Keratinocyte (primary cell): ENCODE measurements at regions not wholly inside any gene's neighbourhood (a gene's known extent, or its start where the extent isn't known, plus 50 kb on each side); places are given as distances from the start of the nearest gene placed in this dataset.

Experiments used
- DNase-seq: peaks from one replicate; pipeline ENCODE4 v3.0.0-alpha.2; 2011; ENCODE audit warnings: low read depth, missing footprints, low spot score
- FAIRE-seq: peaks from 2 replicates; lab custom pipeline; 2011; peaks lifted over from hg19 to GRCh38; lab: Jason Lieb, UNC
- H2AFZ ChIP-seq: 2 replicates; pipeline ENCODE4 v1.6.0; 2012; ENCODE audit warnings: low read length, control low read depth, inconsistent platforms; ENCODE audit not compliant: control insufficient read depth
- H3K27ac ChIP-seq: 2 replicates; pipeline ENCODE4 v1.5.1; 2011; ENCODE audit warnings: low read length; ENCODE audit not compliant: control insufficient read depth, insufficient read depth
- H3K27me3 ChIP-seq: 3 replicates; pipeline ENCODE4 v1.6.0; 2011; ENCODE audit warnings: low read length; ENCODE audit not compliant: control insufficient read depth, insufficient read depth; ENCODE audit errors: extremely low read depth
- H3K36me3 ChIP-seq, 2 experiments: 2 replicates in 1 of 2; 3 replicates in 1 of 2; pipeline ENCODE4 v1.5.1; 2011; ENCODE audit warnings: low read length in 2 of 2, mild to moderate bottlenecking in 1 of 2; ENCODE audit not compliant: control insufficient read depth in 2 of 2, insufficient read depth in 2 of 2; ENCODE audit errors: extremely low read depth in 1 of 2
- H3K4me1 ChIP-seq: 3 replicates; pipeline ENCODE4 v1.5.1; 2011; ENCODE audit warnings: low read length; ENCODE audit not compliant: control insufficient read depth, insufficient read depth; ENCODE audit errors: extremely low read depth
- H3K4me2 ChIP-seq: 3 replicates; pipeline ENCODE4 v1.6.0; 2011; ENCODE audit warnings: low read depth, low read length; ENCODE audit not compliant: control insufficient read depth, insufficient read depth; ENCODE audit errors: extremely low read depth
- H3K4me3 ChIP-seq, 3 experiments: fragments of 200-600 bp in 1 of 3; sonication (generic) in 1 of 3; 2 replicates in 2 of 3; 3 replicates in 1 of 3; pipeline ENCODE4 v1.5.1; 2011 to 2016; ENCODE audit warnings: low read length in 3 of 3, mild to moderate bottlenecking in 3 of 3, control low read depth in 2 of 3, inconsistent platforms in 1 of 3, low read depth in 1 of 3, mixed read lengths in 1 of 3, mixed run types in 1 of 3, moderate library complexity in 1 of 3; ENCODE audit not compliant: control insufficient read depth in 2 of 3, insufficient read depth in 2 of 3; ENCODE audit errors: extremely low read depth in 1 of 3
- H3K79me2 ChIP-seq: 2 replicates; pipeline ENCODE4 v1.6.0; 2012; ENCODE audit warnings: low read length; ENCODE audit not compliant: control insufficient read depth, insufficient read depth
- H3K9ac ChIP-seq: 3 replicates; pipeline ENCODE4 v1.6.0; 2011; ENCODE audit warnings: low read length; ENCODE audit not compliant: control insufficient read depth, insufficient read depth; ENCODE audit errors: extremely low read depth
- H3K9me1 ChIP-seq: 3 replicates; pipeline ENCODE4 v1.6.0; 2011; ENCODE audit warnings: low read length; ENCODE audit not compliant: control insufficient read depth, insufficient read depth; ENCODE audit errors: extremely low read depth
- H3K9me3 ChIP-seq: 2 replicates; pipeline ENCODE4 v1.5.1; 2012; ENCODE audit warnings: low read depth, low read length; ENCODE audit not compliant: control insufficient read depth
- H4K20me1 ChIP-seq: 3 replicates; pipeline ENCODE4 v1.6.0; 2011; ENCODE audit warnings: low read length; ENCODE audit not compliant: control insufficient read depth, insufficient read depth; ENCODE audit errors: extremely low read depth
- EZH2 ChIP-seq: IDR thresholded peaks from one replicate; pipeline ENCODE4 v1.6.1; 2012; ENCODE audit warnings: inconsistent platforms, mild to moderate bottlenecking, low read length, moderate library complexity
- dilution Hi-C: fragments of 300-500 bp; cut with MboI; formaldehyde crosslinking; loops from one replicate; pipeline ENCODE4 v1.7.0; 2020; ENCODE audit warnings: low sequenced_read_pairs; ENCODE audit not compliant: extremely low pct_ligation_motif_present
- TF ChIP-seq, protein P1 (sequence below), 3 experiments: IDR thresholded peaks in 1 of 3; conservative IDR thresholded peaks in 1 of 3; optimal IDR thresholded peaks in 1 of 3; 2 replicates in 2 of 3; 3 replicates in 1 of 3; pipeline versions ENCODE3 to v1.5.1; 2011; ENCODE audit warnings: low read length in 3 of 3, mild to moderate bottlenecking in 3 of 3, moderate library complexity in 2 of 3, control low read depth in 1 of 3, inconsistent platforms in 1 of 3; ENCODE audit not compliant: insufficient read depth in 2 of 3; ENCODE audit errors: extremely low read depth in 1 of 3

DNA sequence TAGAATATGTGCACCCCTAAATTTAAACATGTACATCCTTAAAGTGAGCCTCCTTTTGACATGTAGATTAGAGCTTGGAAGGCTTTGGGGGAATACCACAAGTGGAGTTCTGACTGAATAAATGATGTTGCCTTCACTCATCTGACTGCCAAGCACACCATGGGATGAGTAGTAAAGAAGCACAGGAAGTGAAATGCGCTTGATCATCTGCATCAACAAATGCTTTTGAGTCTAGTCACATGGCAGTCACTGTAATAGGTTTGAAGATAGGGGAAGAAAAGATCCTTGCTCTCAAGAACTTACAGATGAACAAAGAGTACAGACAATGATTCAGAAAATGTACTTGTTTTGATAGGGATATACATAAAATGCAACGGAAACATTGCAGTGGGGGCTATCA, 62.0 kb upstream of the STARD4 start:
- Histone ChIP-seq H3K27me3 (no peaks in the 10 kb centered on the region), H3K4me3 (no peak overlapping the region), H3K4me1 (no peaks in the 10 kb centered on the region), H3K79me2 (no peaks in the 10 kb centered on the region), H3K9me1 (no peaks in the 10 kb centered on the region), H3K9me3 (no peaks in the 10 kb centered on the region), H4K20me1 (no peaks in the 10 kb centered on the region), H3K4me2 (no peak overlapping the region), H3K27ac (no peak overlapping the region), H2AFZ (no peak overlapping the region), H3K9ac (no peak overlapping the region), H3K36me3 (no peaks in the 10 kb centered on the region)
- DNase-seq (no peak), FAIRE-seq (no peak)
- TF ChIP-seq EZH2 = no peak
- TF ChIP-seq, protein P1, sequence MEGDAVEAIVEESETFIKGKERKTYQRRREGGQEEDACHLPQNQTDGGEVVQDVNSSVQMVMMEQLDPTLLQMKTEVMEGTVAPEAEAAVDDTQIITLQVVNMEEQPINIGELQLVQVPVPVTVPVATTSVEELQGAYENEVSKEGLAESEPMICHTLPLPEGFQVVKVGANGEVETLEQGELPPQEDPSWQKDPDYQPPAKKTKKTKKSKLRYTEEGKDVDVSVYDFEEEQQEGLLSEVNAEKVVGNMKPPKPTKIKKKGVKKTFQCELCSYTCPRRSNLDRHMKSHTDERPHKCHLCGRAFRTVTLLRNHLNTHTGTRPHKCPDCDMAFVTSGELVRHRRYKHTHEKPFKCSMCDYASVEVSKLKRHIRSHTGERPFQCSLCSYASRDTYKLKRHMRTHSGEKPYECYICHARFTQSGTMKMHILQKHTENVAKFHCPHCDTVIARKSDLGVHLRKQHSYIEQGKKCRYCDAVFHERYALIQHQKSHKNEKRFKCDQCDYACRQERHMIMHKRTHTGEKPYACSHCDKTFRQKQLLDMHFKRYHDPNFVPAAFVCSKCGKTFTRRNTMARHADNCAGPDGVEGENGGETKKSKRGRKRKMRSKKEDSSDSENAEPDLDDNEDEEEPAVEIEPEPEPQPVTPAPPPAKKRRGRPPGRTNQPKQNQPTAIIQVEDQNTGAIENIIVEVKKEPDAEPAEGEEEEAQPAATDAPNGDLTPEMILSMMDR (optimal IDR thresholded peaks at IDR 0.05 in 1 of 3, IDR thresholded peaks at IDR 0.05 in 1 of 3, conservative IDR thresholded peaks at IDR 0.05 in 1 of 3; ENCODE audit: extremely low read depth in 1 of 3, insufficient read depth in 2 of 3, low read length in 3 of 3) = no peak
- dilution Hi-C loops = no loop called here

DNA sequence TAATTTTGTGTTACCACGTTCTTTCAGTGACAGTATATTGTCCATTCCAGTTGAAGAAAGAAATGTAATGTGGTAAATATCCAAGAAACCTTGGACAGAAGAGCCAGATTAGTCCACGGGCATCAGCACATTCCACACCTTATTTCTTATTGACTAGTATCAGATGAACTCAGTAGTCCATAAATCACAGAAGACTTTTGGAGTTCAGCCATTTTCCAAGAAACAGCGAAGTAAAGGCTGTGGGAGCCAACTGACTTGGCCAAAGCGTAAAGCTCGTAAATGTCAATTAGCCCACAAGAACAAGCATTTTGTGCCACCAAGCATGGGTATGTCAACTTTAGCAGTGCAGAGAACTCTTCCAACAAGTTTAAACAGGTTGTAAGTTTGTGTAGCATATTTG, 60.2 kb upstream of the STARD4 start:
- FAIRE-seq (no peak), DNase-seq (no peak)
- H3K4me2 ChIP-seq = no peak overlapping the region
- H3K4me3 ChIP-seq = no peak overlapping the region
- H3K27me3 ChIP-seq = no peaks in the 10 kb centered on the region
- dilution Hi-C loops = no loop called here
- no peak overlapping the region for H2AFZ ChIP-seq
- no peaks in the 10 kb centered on the region for H3K4me1 ChIP-seq
- H3K9ac ChIP-seq = no peak overlapping the region
- TF ChIP-seq EZH2 = no peak
- TF ChIP-seq, protein P1 (optimal IDR thresholded peaks at IDR 0.05 in 1 of 3, IDR thresholded peaks at IDR 0.05 in 1 of 3, conservative IDR thresholded peaks at IDR 0.05 in 1 of 3; ENCODE audit: extremely low read depth in 1 of 3, insufficient read depth in 2 of 3, low read length in 3 of 3) = no peak
- no peak overlapping the region for H3K27ac ChIP-seq
- no peaks in the 10 kb centered on the region for H3K79me2 ChIP-seq
- no peaks in the 10 kb centered on the region for H3K9me1 ChIP-seq
- H4K20me1 ChIP-seq = no peaks in the 10 kb centered on the region
- no peaks in the 10 kb centered on the region for H3K36me3 ChIP-seq
- H3K9me3 ChIP-seq = no peaks in the 10 kb centered on the region
